ENCODE measurements at regions not wholly inside any gene's neighbourhood (a gene's known extent, or its start where the extent isn't known, plus 50 kb on each side); places are given as distances from the start of the nearest gene placed in this dataset.
"Not testable (repeated sequence)": the region's sequence is repeated elsewhere in the genome, so short reads cannot be mapped to it uniquely, and the experiment has no call there.

DNA sequence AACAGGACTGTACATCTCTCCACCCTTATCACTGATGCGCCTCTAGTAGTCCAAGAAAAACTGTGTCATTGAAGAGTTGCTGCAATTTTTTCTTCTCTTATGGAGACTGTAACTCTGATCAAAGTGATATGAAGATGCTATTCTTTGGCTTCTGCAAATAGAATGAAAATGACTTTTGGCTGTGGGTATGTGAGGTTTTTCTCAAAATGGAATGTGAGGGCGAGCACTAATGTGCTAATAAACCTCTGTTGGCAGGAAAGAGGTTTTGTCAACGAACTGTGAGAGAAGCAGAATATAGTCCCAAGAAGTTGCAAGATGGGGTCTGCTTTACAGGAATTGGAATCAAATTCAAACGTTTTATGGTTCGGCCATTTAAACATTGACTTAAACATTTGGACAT is 252.0 kb upstream of the GAS1 start:
- DNase-seq (ENCODE audit: low spot score): no peak

DNA sequence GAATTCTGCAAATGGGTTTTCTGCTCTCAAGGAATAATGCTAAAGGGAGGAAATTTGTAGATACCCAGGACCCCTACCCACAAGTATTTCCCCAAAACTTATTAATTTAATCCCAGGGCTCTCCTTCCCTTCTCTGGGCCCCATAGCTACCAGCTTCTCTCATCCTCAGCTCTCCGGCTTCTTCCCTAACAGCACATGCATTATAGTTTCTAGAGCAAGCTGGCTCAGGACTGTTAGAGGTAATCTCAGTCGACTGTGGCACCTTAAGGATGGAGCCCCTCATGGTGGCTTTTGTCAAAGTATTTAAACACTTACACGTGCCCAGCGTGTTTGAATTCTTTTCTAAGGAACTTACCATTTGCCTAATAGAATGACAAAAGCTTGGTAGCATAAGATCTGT is 252.5 kb upstream of the GAS1 start:
- no peak for DNase-seq (ENCODE audit: low spot score)

DNA sequence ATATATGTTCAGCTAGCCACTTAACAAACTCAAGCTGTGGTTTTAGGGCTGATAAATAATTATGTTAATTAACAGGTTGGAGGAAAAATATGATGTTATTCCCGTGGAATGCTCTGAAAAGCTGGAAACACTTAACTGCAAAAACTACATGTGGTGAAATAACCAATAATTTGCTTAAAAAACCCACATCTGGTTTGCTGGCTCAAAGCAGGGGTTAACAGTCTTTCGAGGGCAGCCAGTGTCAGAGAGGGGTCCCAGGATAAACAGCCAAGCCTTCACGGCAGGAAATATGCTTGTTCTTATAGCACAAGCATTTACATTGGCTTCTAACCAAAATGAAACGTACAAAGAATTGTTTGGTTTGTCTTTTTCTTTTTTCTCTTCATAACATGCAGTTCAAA is 254.0 kb upstream of the GAS1 start:
- no peak for DNase-seq (ENCODE audit: low spot score)

- DNase-seq (ENCODE audit: low spot score): no peak
These were observed 258.9 kb upstream of the GAS1 start for GRCh38 chr9:87206064-87206661.

DNA sequence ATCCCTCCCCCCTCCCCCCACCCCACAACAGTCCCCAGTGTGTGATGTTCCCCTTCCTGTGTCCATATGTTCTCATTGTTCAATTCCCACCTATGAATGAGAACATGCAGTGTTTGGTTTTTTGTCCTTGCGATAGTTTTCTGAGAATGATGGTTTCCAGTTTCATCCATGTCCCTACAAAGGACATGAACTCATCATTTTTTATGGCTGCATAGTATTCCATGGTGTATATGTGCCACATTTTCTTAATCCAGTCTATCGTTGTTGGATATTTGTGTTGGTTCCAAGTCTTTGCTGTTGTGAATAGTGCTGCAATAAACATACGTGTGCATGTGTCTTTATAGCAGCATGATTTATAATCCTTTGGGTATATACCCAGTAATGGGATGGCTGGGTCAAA is 263.4 kb upstream of the GAS1 start:
- DNase-seq (ENCODE audit: low spot score): not testable (repeated sequence)

- no peak for DNase-seq (ENCODE audit: low spot score)
These were observed 264.4 kb upstream of the GAS1 start for GRCh38 chr9:87211669-87212068.

GRCh38 chr9:87212605-87213021 is 265.3 kb upstream of the GAS1 start:
- peak; percentile 26 for DNase-seq (ENCODE audit: low spot score)

DNA sequence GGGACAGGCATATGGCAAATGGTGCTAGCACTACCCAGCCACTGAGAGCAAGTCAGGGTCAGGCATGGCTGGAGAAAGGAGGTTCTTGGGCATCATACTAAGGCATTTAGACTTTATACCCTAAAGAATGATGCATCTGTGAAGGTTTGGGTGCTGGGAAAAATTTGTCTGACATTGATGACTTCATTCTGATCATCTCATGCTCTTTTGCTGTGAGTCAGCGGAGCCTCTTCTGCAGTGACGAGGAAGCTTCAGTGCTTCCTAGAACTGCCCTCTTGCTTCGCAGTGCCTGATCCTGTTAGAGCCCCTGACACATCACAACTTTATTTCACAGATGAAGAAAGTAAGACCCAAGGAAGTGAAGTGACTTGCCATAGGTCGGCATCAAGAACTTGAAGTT is 266.6 kb upstream of the GAS1 start:
- no peak for DNase-seq (ENCODE audit: low spot score)

DNA sequence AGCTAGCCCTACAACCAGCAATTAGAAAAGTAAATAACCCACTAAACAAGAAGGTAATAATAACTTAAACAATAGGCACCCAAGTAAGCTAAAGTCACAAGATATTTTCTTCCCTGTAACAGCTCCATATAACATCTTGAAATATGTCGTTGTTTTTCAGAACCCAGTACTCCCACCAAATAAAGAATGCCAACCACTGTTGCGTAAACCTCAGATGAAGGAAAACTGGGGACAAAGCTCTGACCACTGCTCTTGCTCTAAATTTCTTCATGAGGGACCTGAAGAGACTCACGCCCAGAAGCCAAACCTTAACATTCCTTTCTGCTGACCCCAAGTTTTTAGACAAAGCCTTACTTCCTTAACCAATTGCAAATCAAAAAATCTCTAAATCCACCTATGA is 267.7 kb upstream of the GAS1 start:
- no peak for DNase-seq (ENCODE audit: low spot score)

- no peak for DNase-seq (ENCODE audit: low spot score)
These were observed 268.7 kb upstream of the GAS1 start for GRCh38 chr9:87216036-87216435.

- DNase-seq (ENCODE audit: low spot score): no peak
These were observed 269.7 kb upstream of the GAS1 start for GRCh38 chr9:87216897-87217455.

- DNase-seq (ENCODE audit: low spot score): no peak
These were observed 274.0 kb upstream of the DAPK1 start for GRCh38 chr9:87223392-87224246.

- no peak for DNase-seq (ENCODE audit: low spot score)
These were observed 270.8 kb upstream of the DAPK1 start for GRCh38 chr9:87226896-87227295.

DNA sequence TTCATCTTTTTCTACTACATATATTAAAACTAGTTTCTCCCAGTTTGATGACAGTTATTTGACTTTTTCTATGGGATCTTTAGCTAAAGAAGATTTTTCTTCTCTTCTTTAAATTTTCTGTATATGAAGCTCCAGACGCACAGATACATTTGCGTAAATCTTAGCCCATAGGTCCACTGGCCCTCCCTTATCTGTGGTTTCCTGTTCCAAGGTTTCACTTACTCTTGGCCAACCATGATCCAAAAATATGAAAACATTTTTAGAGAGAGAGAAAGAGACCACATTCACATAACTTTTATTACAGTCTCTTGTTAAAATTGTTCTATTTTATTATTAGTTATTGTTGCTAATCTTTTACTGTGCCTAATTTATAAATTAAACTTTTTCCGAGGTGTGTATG is 270.2 kb upstream of the DAPK1 start:
- no peak for DNase-seq (ENCODE audit: low spot score)

DNA sequence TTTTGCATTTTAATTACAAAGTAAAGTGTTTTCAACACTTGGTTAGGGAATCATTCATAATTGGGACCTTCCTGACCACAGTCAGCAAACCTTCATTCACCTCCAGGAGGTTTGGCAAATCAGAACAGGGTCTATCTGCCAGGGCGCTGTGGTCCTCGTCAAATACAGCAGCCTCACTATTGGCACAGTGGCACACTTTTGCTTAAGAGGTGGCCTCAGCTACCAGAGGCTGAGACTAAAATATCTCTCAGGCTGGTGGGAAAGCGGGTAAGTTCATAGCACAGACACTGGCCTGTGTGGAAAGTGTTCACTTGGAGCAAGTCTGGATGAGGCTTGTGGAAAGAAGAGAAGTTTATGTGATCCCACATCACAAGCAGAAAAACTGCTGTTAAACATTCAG is 268.6 kb upstream of the DAPK1 start:
- no peak for DNase-seq (ENCODE audit: low spot score)

DNA sequence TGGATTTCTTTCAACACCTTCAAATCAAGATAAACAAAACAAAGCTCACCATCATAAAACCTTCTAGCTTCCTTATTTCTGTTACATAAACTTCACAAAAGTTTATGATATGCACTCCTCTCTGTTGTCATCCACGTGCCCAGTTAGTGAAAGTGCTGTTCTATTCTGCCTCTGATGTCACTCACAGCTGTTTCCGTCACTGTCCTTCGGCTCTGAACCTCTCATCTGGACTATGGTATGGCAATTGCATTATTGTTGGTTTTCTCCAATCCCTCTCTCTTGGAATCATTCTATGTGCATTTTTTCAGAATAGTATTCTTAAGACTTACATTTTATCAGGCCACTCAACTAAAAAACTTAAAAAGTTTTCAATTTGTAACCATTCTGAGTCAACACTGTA is 264.2 kb upstream of the DAPK1 start:
- no peak for DNase-seq (ENCODE audit: low spot score)

DNA sequence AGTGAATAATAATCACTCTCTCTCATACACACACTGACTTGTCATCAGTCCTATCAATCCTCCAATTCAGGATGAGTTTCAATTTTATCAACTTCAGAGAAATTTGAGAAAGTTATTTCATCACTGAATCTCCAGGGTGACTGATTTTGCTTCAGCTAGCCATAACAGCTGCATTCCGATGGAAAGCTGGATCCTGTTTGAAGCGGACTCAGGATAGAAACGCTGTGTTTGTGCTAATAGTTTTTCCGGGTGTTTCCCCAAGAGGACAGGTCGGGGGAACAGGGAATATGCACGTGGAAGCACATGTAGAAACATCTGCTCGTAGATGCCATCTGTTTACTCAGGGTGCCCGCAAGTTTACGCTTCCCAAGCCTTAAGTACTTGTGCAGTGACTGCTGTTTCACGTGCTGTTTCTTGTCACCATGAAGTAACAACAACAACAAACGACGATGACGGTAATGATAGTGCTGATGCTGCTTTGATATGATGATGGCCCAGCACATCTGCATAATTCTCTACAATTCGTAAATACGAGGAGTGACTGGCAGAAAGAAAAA is 263.7 kb upstream of the DAPK1 start:
- DNase-seq (ENCODE audit: low spot score): no peak

GRCh38 chr9:87234854-87235253 is 262.8 kb upstream of the DAPK1 start:
- DNase-seq (ENCODE audit: low spot score): no peak

- DNase-seq (ENCODE audit: low spot score): no peak
These were observed 261.1 kb upstream of the DAPK1 start for GRCh38 chr9:87236546-87236945.

DNA sequence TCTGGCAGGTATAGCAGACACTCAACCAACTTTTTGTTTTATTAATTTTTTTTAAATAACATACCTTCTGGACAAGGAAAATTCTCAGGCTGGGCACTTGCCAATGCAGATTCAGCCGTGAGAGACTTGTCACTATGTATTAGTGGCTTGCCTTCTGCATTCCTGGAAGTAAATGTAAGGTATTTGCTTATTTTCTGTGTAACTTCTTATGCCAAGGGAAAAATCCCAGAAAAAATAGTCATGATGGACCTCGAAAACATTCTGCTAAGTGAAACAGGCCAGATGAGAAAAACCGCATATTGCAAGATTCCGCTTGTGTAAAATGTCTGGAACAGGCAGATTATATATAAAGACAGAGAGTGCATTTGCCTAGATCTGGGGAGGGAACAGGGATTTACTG is 260.3 kb upstream of the DAPK1 start:
- DNase-seq (ENCODE audit: low spot score): no peak

DNA sequence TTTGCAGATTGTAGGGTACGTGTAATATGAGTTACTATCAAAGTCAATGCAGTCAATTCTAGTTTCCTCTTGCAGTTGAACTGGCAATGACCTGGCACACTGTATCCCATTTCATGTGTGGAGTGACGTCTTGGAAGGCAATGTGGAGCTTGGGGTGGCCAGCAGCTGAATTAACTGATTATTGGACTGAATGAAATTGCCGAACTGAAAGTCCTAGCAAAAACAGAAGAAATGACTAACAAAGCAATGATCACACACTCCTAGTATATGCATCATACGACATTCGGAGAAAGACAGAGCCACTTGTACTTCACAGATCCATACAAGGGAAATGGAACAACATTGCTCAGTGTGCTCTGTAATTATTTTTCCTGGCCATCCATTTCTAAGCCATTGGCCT is 259.1 kb upstream of the DAPK1 start:
- DNase-seq (ENCODE audit: low spot score): no peak

DNA sequence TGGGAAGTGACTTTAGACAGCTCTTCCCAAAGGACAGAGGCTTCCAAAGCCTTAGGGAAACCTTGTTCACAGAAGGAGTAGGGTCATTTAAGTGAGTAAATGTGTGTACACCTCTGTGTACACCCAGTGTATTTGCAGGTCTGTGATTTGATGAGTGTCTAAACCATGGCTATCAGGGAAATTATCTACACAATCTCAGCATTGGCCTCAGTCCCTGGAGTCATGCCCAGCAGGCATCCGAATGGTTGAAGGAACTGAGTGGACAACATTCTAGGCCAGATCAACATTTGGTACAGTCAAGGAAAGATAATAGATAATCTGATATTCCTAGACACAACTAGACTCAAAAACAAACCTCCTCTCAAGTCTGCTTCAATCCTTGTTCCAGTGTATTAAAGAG is 258.4 kb upstream of the DAPK1 start:
- no peak for DNase-seq (ENCODE audit: low spot score)

DNA sequence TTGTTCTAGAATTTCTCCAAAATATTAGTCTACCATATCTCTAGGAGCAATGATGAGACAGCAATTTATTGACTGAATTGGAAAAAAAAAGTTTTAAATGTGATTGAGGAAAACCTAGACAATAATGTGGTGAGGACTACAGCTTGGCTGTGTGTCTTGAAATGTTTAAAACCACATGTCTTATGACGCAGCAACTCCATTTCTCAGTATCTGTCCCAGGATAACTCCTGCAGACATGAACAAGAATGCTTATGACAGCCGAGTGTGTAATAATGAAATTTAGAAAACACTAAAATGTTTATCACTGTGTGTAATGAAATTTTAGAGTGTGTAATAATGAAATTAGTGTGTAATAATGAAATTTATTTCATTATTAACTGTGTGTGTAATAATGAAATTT is 254.1 kb upstream of the DAPK1 start:
- DNase-seq (ENCODE audit: low spot score): no peak
